Stomach smooth muscle (tissue), 2 donors: ENCODE measurements at regions not wholly inside any gene's neighbourhood (a gene's known extent, or its start where the extent isn't known, plus 50 kb on each side); places are given as distances from the start of the nearest gene placed in this dataset.

Source experiments
- H3K27ac ChIP-seq: one replicate; pipeline ENCODE4 v1.7.0; 2013; ENCODE audit warnings: mild to moderate bottlenecking, low read length, inconsistent platforms
- H3K27me3 ChIP-seq, 2 donors: one replicate each; pipeline ENCODE4 v1.7.0; 2013; ENCODE audit warnings: low read length in 2 of 2; ENCODE audit not compliant: insufficient read depth in 2 of 2, control insufficient read depth in 1 of 2
- H3K36me3 ChIP-seq, 2 donors: one replicate each; pipeline ENCODE4 v1.7.0; 2013; ENCODE audit warnings: low read length in 2 of 2; ENCODE audit not compliant: control insufficient read depth in 2 of 2, insufficient read depth in 2 of 2
- H3K4me1 ChIP-seq: one replicate; pipeline ENCODE4 v1.7.0; 2013; ENCODE audit warnings: low read length; ENCODE audit not compliant: control insufficient read depth, insufficient read depth
- H3K4me3 ChIP-seq, 2 donors: one replicate each; pipeline ENCODE4 v1.7.0; 2013; ENCODE audit warnings: low read length in 2 of 2
- H3K9ac ChIP-seq, 2 donors: one replicate each; pipeline ENCODE4 v1.7.0; 2013; ENCODE audit warnings: low read length in 2 of 2, mild to moderate bottlenecking in 1 of 2
- H3K9me3 ChIP-seq, 2 donors: one replicate each; pipeline ENCODE4 v1.7.0; 2013; ENCODE audit warnings: low read length in 2 of 2; ENCODE audit not compliant: control insufficient read depth in 2 of 2
- donor health status: healthy.
- donor health status: Pancreatic carcinoma.

- Histone ChIP-seq H3K4me1 (no peaks in the 10 kb centered on the region), H3K9ac (no peak overlapping the region), H3K4me3 (no peak overlapping the region), H3K27ac (no peak overlapping the region), H3K27me3 (no peaks in the 10 kb centered on the region), H3K9me3 (no peaks in the 10 kb centered on the region), H3K36me3 (no peaks in the 10 kb centered on the region)
These were observed 464.8 kb upstream of the RGPD4 start for GRCh38 chr2:107361751-107362381.

- no peaks in the 10 kb centered on the region for H3K27me3 ChIP-seq
- H3K27ac ChIP-seq = no peak overlapping the region
- no peaks in the 10 kb centered on the region for H3K9me3 ChIP-seq
- no peak overlapping the region for H3K9ac ChIP-seq
- H3K36me3 ChIP-seq = no peaks in the 10 kb centered on the region
- no peak overlapping the region for H3K4me3 ChIP-seq
- H3K4me1 ChIP-seq = no peaks in the 10 kb centered on the region
These were observed 463.7 kb upstream of the RGPD4 start for GRCh38 chr2:107362993-107363392.

GRCh38 chr2:107363806-107364205 is 462.9 kb upstream of the RGPD4 start:
- H3K4me3 ChIP-seq = no peak overlapping the region
- H3K4me1 ChIP-seq = no peaks in the 10 kb centered on the region
- H3K27ac ChIP-seq = no peak overlapping the region
- H3K36me3 ChIP-seq = no peaks in the 10 kb centered on the region
- H3K27me3 ChIP-seq = no peaks in the 10 kb centered on the region
- no peak overlapping the region for H3K9ac ChIP-seq
- H3K9me3 ChIP-seq = no peaks in the 10 kb centered on the region

- Histone ChIP-seq H3K27me3 (no peaks in the 10 kb centered on the region), H3K4me1 (no peaks in the 10 kb centered on the region), H3K9ac (no peak overlapping the region), H3K36me3 (no peaks in the 10 kb centered on the region), H3K4me3 (no peak overlapping the region), H3K27ac (no peak overlapping the region), H3K9me3 (no peaks in the 10 kb centered on the region)
These were observed 462.2 kb upstream of the RGPD4 start for GRCh38 chr2:107364361-107364950.

GRCh38 chr2:107374249-107374648 is 452.4 kb upstream of the RGPD4 start:
- no peaks in the 10 kb centered on the region for H3K27me3 ChIP-seq
- H3K9ac ChIP-seq = no peak overlapping the region
- H3K9me3 ChIP-seq = no peaks in the 10 kb centered on the region
- H3K36me3 ChIP-seq = no peaks in the 10 kb centered on the region
- no peak overlapping the region for H3K4me3 ChIP-seq
- no peak overlapping the region for H3K27ac ChIP-seq
- H3K4me1 ChIP-seq = no peaks in the 10 kb centered on the region

- H3K27ac ChIP-seq = no peak overlapping the region
- H3K36me3 ChIP-seq = no peaks in the 10 kb centered on the region
- no peak overlapping the region for H3K4me3 ChIP-seq
- H3K4me1 ChIP-seq = no peaks in the 10 kb centered on the region
- H3K9me3 ChIP-seq = no peaks in the 10 kb centered on the region
- H3K9ac ChIP-seq = no peak overlapping the region
- no peaks in the 10 kb centered on the region for H3K27me3 ChIP-seq
These were observed 449.8 kb upstream of the RGPD4 start for GRCh38 chr2:107376909-107377308.

GRCh38 chr2:107380912-107381311 is 445.8 kb upstream of the RGPD4 start:
- Histone ChIP-seq H3K4me3 (no peak overlapping the region), H3K4me1 (no peaks in the 10 kb centered on the region), H3K27ac (no peak overlapping the region), H3K9me3 (no peaks in the 10 kb centered on the region), H3K9ac (no peak overlapping the region), H3K36me3 (no peaks in the 10 kb centered on the region), H3K27me3 (no peaks in the 10 kb centered on the region)

GRCh38 chr2:107383691-107384090 is 443.0 kb upstream of the RGPD4 start:
- H3K9ac ChIP-seq = no peak overlapping the region
- H3K9me3 ChIP-seq = no peaks in the 10 kb centered on the region
- no peaks in the 10 kb centered on the region for H3K4me1 ChIP-seq
- no peaks in the 10 kb centered on the region for H3K36me3 ChIP-seq
- H3K27me3 ChIP-seq = no peaks in the 10 kb centered on the region
- H3K4me3 ChIP-seq = no peak overlapping the region
- H3K27ac ChIP-seq = no peak overlapping the region

GRCh38 chr2:107384422-107384821 is 442.3 kb upstream of the RGPD4 start:
- Histone ChIP-seq H3K4me3 (no peak overlapping the region), H3K27me3 (no peaks in the 10 kb centered on the region), H3K9me3 (no peaks in the 10 kb centered on the region), H3K4me1 (no peaks in the 10 kb centered on the region), H3K9ac (no peak overlapping the region), H3K27ac (no peak overlapping the region), H3K36me3 (no peaks in the 10 kb centered on the region)

- Histone ChIP-seq H3K27ac (no peak overlapping the region), H3K4me3 (no peak overlapping the region), H3K9ac (no peak overlapping the region), H3K9me3 (no peaks in the 10 kb centered on the region), H3K4me1 (no peaks in the 10 kb centered on the region), H3K36me3 (no peaks in the 10 kb centered on the region), H3K27me3 (no peaks in the 10 kb centered on the region)
These were observed 440.8 kb upstream of the RGPD4 start for GRCh38 chr2:107385921-107386320.

- Histone ChIP-seq H3K36me3 (no peaks in the 10 kb centered on the region), H3K27me3 (no peaks in the 10 kb centered on the region), H3K9me3 (no peaks in the 10 kb centered on the region), H3K9ac (no peak overlapping the region), H3K4me1 (no peaks in the 10 kb centered on the region), H3K4me3 (no peak overlapping the region), H3K27ac (no peak overlapping the region)
These were observed 434.4 kb upstream of the RGPD4 start for GRCh38 chr2:107392241-107392704.
